ENCODE measurements at regions not wholly inside any gene's neighbourhood (a gene's known extent, or its start where the extent isn't known, plus 50 kb on each side); places are given as distances from the start of the nearest gene placed in this dataset.

DNA sequence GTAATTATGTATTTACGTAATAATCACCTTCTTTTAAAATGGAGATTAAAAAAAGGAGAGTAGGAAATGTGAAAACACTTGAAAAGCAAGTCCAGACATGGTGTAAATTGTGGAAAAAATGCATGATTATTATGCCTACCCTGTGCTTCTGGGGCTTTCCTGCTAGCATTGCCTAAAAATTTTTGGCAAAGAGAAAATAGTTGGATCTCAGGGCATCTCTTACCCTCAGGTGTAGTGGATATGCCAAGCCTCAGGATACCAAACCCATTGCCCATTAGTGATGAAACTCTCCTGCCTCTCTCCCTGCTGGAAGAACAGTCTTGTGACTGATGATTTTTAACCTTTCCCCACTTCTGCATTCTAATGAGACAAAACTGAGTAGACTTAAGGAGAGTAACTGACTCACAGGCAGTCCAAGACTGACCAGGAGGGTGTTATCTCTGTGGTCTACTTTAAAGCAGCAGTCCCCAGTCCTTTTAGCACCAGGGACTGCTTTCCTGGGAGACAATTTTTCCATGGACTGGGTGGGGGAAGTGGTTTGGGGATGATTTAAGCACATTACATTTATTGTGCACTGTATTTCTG is 174.6 kb downstream of the ZNF330 start:
- ChIA-PET CTCF (no interaction called here), POLR2A (no interaction called here)
- Histone ChIP-seq H4K20me1 (replicated peaks; ENCODE audit: control insufficient read depth, extremely low read depth, insufficient read depth, low read length) (no peaks in the 10 kb centered on the region), H3K4me3 (replicated peaks in 1 of 3; ENCODE audit: insufficient read depth in 1 of 3, low read depth in 1 of 3, low read length in 3 of 3) (no peak overlapping the region), H3K27me3 (ENCODE audit: control insufficient read depth in 2 of 2, insufficient read depth in 2 of 2, low read length in 2 of 2) (no peaks in the 10 kb centered on the region), H3K9me1 (replicated peaks; ENCODE audit: control insufficient read depth, extremely low read depth, insufficient read depth, low read length) (no peaks in the 10 kb centered on the region), H3K36me3 (ENCODE audit: control insufficient read depth in 2 of 2, extremely low read depth in 1 of 2, insufficient read depth in 2 of 2, low read length in 2 of 2) (no peaks in the 10 kb centered on the region), H3K27ac (ENCODE audit: insufficient read depth, low read depth, low read length) (no peak overlapping the region), H2AFZ (ENCODE audit: low read depth, low read length) (no peak overlapping the region), H3K9me3 (replicated peaks; ENCODE audit: control insufficient read depth, insufficient read depth, low read length) (no peaks in the 10 kb centered on the region), H3K4me2 (ENCODE audit: insufficient read depth, low read length) (no peak overlapping the region), H3K79me2 (ENCODE audit: control insufficient read depth, insufficient read depth, low read length) (no peaks in the 10 kb centered on the region), H3K9ac (replicated peaks; ENCODE audit: extremely low read depth, insufficient read depth, low read length) (no peak overlapping the region), H3K4me1 (ENCODE audit: control insufficient read depth, extremely low read depth, insufficient read depth, low read length) (no peaks in the 10 kb centered on the region)
- dilution Hi-C loops (cut with MboI; ENCODE audit: extremely low pct_ligation_motif_present, low sequenced_read_pairs): no loop called here
- FAIRE-seq (no peak), DNase-seq (ENCODE audit: low read depth, low spot score) (no peak)
- TF ChIP-seq GATA2 (IDR thresholded peaks at IDR 0.05; ENCODE audit: insufficient read depth, insufficient read length, low read depth, low read length) (no peak), CTCF (IDR thresholded peaks at IDR 0.05; ENCODE audit: extremely low read depth in 1 of 2, insufficient read depth in 1 of 2, low read depth in 1 of 2, low read length in 2 of 2) (no peak), JUN (IDR thresholded peaks at IDR 0.05; ENCODE audit: borderline replicate concordance, insufficient read depth, insufficient read length, low read depth) (no peak), MYC (IDR thresholded peaks at IDR 0.05; ENCODE audit: low read depth, low read length) (no peak), POLR2A (IDR thresholded peaks at IDR 0.05; ENCODE audit: low read depth, low read length) (no peak), FOS (IDR thresholded peaks at IDR 0.05; ENCODE audit: borderline replicate concordance, insufficient read depth, low read length) (no peak), POLR2AphosphoS5 (IDR thresholded peaks at IDR 0.05; ENCODE audit: insufficient read depth, low read depth, low read length) (no peak), EZH2 (IDR thresholded peaks at IDR 0.05; ENCODE audit: borderline replicate concordance, low read depth, low read length, severe bottlenecking) (no peak)
- TF ChIP-seq, protein P1, sequence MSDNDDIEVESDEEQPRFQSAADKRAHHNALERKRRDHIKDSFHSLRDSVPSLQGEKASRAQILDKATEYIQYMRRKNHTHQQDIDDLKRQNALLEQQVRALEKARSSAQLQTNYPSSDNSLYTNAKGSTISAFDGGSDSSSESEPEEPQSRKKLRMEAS (IDR thresholded peaks at IDR 0.05; ENCODE audit: insufficient read depth, insufficient read length): no peak
- BruUV-seq (replicated peaks): no TSS peak
- intact Hi-C loops (cut with micrococcal nuclease): no loop called here
